ENCODE measurements at regions not wholly inside any gene's neighbourhood (a gene's known extent, or its start where the extent isn't known, plus 50 kb on each side); places are given as distances from the start of the nearest gene placed in this dataset.

- DNase-seq, result no peak
Observed at GRCh38 chr7:108711611-108712010, 141.9 kb downstream of the DNAJB9 start.

DNA sequence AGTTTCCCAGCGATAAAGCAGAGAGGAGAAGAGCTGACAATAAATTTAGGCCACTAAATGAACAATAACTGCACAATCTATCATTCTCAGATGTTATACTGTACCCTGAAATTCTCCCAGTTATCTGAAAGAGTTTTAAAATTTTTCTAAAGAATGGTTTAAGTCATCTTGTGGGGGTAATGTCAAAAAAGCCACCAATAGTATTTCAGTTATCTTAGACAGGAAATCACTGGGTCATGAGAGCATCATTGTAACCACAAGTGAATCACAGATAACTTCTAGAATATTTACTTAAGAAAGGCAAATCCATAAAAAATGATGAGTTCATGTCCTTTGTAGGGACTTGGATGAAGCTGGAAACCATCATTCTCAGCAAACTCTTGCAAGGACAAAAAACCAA lies 147.1 kb downstream of the DNAJB9 start:
- DNase-seq, result no peak

DNA sequence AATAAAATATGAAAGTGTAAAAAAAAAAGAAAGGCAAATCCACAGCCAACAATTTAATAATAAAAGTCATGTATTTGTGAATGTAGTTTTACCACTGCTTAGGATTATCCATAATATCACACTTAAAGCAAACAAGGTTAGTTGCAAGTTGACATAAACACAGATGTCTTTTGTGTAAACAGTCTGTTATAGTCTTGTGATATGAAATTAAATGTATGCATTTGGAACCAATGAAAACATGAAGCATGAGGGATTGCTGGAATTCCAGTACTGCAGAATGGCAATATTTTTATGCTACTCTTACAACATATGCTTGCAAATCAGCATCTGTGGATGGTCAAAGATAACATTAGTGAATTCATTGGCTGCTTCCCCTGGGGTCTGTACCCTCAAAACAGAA lies 148.1 kb downstream of the DNAJB9 start:
- DNase-seq, result no peak

- DNase-seq, result no peak
Observed at GRCh38 chr7:108719631-108720030, 150.0 kb downstream of the DNAJB9 start.

GRCh38 chr7:108722561-108722960 lies 152.9 kb downstream of the DNAJB9 start:
- DNase-seq, result no peak

DNA sequence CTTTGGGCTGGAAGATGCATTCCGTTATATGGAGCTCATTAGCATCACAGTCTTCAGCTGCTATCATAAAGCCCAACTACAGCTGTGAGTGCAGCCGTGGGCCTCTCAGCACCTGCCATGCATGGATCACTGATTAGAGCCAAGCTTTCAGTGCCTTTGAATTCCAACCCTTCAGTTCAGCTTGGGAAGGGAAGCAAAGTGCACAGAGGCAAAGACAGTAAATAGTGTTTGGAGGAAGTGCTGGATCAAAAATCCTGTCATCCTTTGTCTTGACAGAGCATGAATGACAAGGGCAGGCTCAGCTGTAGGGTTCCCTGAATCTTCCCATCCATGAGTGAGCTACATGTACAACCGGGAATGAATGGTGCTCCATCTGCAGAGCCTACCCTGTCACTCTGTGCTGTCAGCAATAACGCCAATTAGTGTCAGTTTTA lies 153.7 kb downstream of the DNAJB9 start:
- DNase-seq, result no peak

DNA sequence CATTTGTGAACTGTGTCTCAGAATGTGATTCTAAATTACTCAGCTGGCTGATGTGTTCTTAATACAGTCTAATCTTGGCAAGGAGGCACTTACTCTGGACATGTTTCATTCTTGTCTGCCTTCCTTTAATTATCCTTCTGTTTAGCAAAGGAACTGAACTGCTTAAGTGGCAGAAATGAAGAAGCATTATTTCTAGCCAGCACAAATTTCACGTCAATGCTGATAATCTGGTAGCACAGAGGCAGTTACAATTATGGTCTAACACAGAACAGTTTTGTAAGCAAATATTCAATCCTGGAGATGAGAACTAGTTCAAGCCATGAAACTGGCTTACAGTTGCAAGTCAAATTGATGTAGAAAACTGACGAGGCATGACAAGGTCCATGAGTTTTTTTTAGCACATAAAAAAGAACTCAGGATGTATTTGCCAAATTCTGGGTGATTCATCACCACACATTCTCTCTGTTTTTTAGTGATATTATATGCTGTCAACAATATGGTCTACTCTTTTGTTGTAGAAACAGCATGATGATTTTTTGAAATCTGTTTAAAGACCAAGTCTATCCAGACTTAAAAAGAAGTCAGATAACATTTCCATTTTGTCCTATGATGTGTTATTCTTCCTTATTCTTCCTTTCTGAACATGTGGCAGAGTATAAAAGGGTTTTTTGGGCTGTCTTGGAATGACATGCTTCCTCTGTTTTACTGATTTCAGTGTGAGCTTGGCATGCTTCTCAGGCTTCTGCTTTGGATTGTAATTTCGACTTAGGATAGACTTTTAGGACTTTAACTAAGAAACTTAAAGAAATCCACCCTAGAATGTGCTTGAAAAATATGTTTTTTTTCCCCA lies 154.8 kb downstream of the DNAJB9 start:
- no peak for DNase-seq

DNA sequence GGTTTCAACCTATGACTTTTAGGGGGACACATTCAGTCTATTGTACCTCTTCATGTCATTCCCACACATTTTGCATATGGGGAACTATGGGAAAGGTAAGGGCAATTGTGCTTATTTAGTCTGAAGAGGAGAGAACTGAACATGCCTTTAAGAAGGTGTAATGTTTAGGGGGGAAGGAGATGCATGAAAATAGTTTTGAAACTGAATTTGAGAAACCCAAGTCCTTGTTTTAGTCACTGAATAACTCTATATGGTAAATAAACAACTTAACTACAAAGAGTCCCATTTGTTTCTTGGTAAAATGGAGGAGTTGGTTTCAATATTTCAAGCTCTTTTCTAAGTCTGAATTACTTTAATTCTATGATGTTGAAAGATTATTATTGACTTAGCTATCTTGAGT lies 166.1 kb downstream of the DNAJB9 start:
- DNase-seq, result no peak

GRCh38 chr7:108736221-108736891 lies 166.7 kb downstream of the DNAJB9 start:
- no peak for DNase-seq

- no peak for DNase-seq
Observed at GRCh38 chr7:108770981-108771745, 201.5 kb downstream of the DNAJB9 start.

- DNase-seq, result no peak
Observed at GRCh38 chr7:108771853-108772252, 202.2 kb downstream of the DNAJB9 start.

DNA sequence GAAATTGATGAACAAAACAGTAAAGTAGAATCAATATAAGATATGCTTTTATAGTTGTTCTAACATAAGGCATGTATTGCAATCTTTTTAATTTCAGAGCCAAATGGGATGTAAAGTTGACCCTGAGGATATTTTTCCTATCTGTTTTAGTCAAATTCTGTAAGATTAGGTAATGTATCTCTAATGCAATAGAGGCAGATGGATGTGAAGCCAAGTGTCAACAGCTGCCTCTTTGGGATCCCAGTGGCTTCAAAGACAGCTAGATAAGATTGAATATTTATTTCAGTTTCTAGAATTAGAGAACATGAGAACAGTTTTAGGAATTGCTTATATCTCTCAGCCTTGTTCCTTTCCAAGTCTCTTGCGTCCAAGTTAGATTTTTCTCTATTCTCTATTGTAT lies 208.3 kb downstream of the DNAJB9 start:
- DNase-seq, result no peak

GRCh38 chr7:108789451-108789850 lies 219.8 kb downstream of the DNAJB9 start:
- DNase-seq, result no peak

DNA sequence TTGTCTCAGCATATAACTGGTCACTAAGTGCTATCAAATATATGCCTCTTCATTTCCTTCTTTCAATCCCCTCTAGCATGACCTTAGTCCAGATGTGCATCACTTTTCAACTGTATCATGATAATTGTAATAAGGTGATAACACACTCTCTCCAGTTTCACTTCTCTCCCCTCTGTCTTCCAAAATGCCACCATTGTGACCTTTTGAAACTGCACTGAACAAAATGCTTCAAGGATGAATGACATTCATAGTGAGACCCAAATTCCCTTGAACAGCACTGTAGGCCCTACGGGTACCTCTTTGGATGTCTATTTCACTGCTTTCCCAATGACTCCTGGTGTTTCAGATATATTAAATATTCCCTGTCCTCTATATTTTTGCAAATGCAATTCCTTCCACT lies 224.8 kb downstream of the DNAJB9 start:
- DNase-seq, result no peak

GRCh38 chr7:108802650-108803049 lies 233.0 kb downstream of the DNAJB9 start:
- DNase-seq, result no peak

GRCh38 chr7:108805808-108806397 lies 236.2 kb downstream of the DNAJB9 start:
- no peak for DNase-seq

GRCh38 chr7:108808549-108809266 lies 239.0 kb downstream of the DNAJB9 start:
- no peak for DNase-seq

DNA sequence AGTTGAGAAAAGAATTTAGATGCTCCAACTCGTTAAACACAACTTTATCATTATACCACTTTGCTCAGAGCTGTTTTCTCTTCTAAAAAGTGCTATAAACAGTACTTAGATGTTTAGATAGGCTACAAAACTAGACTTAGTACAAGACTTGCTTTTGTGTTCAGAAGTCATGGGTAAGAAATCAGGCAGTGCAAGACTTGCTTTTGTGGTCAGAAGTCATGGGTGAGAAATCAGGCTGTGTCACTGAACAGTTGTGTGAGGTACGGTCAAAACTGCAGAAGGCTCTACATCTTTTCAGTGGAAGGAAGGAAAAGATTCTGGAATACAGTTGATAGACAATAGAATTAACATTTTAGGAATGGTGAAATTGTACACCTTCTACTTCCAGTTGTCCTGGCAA lies 239.7 kb downstream of the DNAJB9 start:
- no peak for DNase-seq

GRCh38 chr7:108810756-108811385 lies 241.2 kb downstream of the DNAJB9 start:
- no peak for DNase-seq

GRCh38 chr7:108813251-108814014 lies 243.8 kb downstream of the DNAJB9 start:
- DNase-seq, result no peak

GRCh38 chr7:108815815-108816214 lies 246.1 kb downstream of the DNAJB9 start:
- no peak for DNase-seq
